SK-N-SH treated with all-trans-retinoic acid at 6 μM for 48 hours (cell line): ENCODE measurements at regions not wholly inside any gene's neighbourhood (a gene's known extent, or its start where the extent isn't known, plus 50 kb on each side); places are given as distances from the start of the nearest gene placed in this dataset.
"Not testable (repeated sequence)": the region's sequence is repeated elsewhere in the genome, so short reads cannot be mapped to it uniquely, and the experiment has no call there.

Source experiments
- ATAC-seq: fragments of 200-7000 bp; cut with Tn5 transposase; 3 replicates; pipeline ENCODE4 v1.9.1; 2020; ENCODE audit warnings: mild to moderate bottlenecking, moderate library complexity
- GLIS3 ChIP-seq: fragments of 250-450 bp; sonication (Bioruptor Pico); IDR thresholded peaks from 2 replicates; pipeline ENCODE4 v1.5.0; 2020; ENCODE audit warnings: mild to moderate bottlenecking, moderate library complexity
- ISL1 ChIP-seq: fragments of 250-450 bp; sonication (Bioruptor Pico); IDR thresholded peaks from 2 replicates; pipeline ENCODE4 v2.1.2; 2022; ENCODE audit warnings: mild to moderate bottlenecking, moderate library complexity
- PATZ1 ChIP-seq: fragments of 250-450 bp; sonication (Bioruptor Pico); IDR thresholded peaks from 2 replicates; pipeline ENCODE4 v1.8.0; 2020; ENCODE audit warnings: mild to moderate bottlenecking, moderate library complexity, borderline replicate concordance
- PPARA ChIP-seq: fragments of 250-450 bp; sonication (Bioruptor Pico); IDR thresholded peaks from 2 replicates; pipeline ENCODE4 v1.5.0; 2020; ENCODE audit warnings: mild to moderate bottlenecking, borderline replicate concordance
- RARB ChIP-seq: fragments of 250-450 bp; sonication (Bioruptor Pico); IDR thresholded peaks from 2 replicates; pipeline ENCODE4 v1.8.0; 2021; ENCODE audit warnings: mild to moderate bottlenecking, moderate library complexity
- SNAI2 ChIP-seq: fragments of 250-450 bp; sonication (Bioruptor Pico); IDR thresholded peaks from 2 replicates; pipeline ENCODE4 v1.5.0; 2020; ENCODE audit warnings: mild to moderate bottlenecking, moderate library complexity
- TCF4 ChIP-seq: fragments of 250-450 bp; sonication (Bioruptor Pico); IDR thresholded peaks from 2 replicates; pipeline ENCODE4 v1.8.0; 2021; ENCODE audit warnings: mild to moderate bottlenecking, moderate library complexity, borderline replicate concordance
- TOX ChIP-seq: fragments of 250-450 bp; sonication (Bioruptor Pico); IDR thresholded peaks from 2 replicates; pipeline ENCODE4 v1.8.0; 2021; ENCODE audit warnings: mild to moderate bottlenecking, moderate library complexity, borderline replicate concordance
- TSHZ2 ChIP-seq: fragments of 250-450 bp; sonication (Bioruptor Pico); IDR thresholded peaks from 2 replicates; pipeline ENCODE4 v1.5.0; 2020; ENCODE audit warnings: mild to moderate bottlenecking, moderate library complexity
- ZFP3 ChIP-seq: fragments of 250-450 bp; sonication (Bioruptor Pico); IDR thresholded peaks from 2 replicates; pipeline ENCODE4 v1.5.0; 2020; ENCODE audit warnings: mild to moderate bottlenecking, moderate library complexity
- ZFP30 ChIP-seq: fragments of 450-650 bp; formaldehyde crosslinking; IDR thresholded peaks from 2 replicates; pipeline ENCODE4 v1.5.0; 2022; ENCODE audit warnings: mild to moderate bottlenecking, moderate library complexity
- ZNF70 ChIP-seq: fragments of 450-650 bp; formaldehyde crosslinking; IDR thresholded peaks from 2 replicates; pipeline ENCODE4 v1.5.0; 2020; ENCODE audit warnings: mild to moderate bottlenecking, moderate library complexity
- ZNF8 ChIP-seq: fragments of 450-650 bp; formaldehyde crosslinking; IDR thresholded peaks from 2 replicates; pipeline ENCODE4 v1.5.0; 2020; ENCODE audit warnings: mild to moderate bottlenecking, moderate library complexity
- TF ChIP-seq, protein P1 (sequence below): fragments of 250-450 bp; sonication (Bioruptor Pico); IDR thresholded peaks from 2 replicates; pipeline ENCODE4 v1.5.1; 2020; ENCODE audit warnings: low read depth, mild to moderate bottlenecking, moderate library complexity
- TF ChIP-seq, protein P2 (sequence below): fragments of 250-450 bp; sonication (Bioruptor Pico); IDR thresholded peaks from 2 replicates; pipeline ENCODE4 v1.5.1; 2021; ENCODE audit warnings: mild to moderate bottlenecking, moderate library complexity

GRCh38 chr2:235227590-235227989 is 266.3 kb upstream of the AGAP1 start:
- no peak for ATAC-seq
- no peak for TF ChIP-seq GLIS3
- TF ChIP-seq TSHZ2 = no peak
- no peak for TF ChIP-seq RARB (CRISPR knock-in tag)
- no peak for TF ChIP-seq ISL1 (CRISPR knock-in tag)
- no peak for TF ChIP-seq SNAI2 (CRISPR knock-in tag)
- TF ChIP-seq TCF4 (CRISPR knock-in tag) = no peak
- no peak for TF ChIP-seq ZFP3 (CRISPR knock-in tag)
- TF ChIP-seq PATZ1 (CRISPR knock-in tag) = no peak

GRCh38 chr2:235228422-235228821 is 265.4 kb upstream of the AGAP1 start:
- not testable (repeated sequence) for ATAC-seq

- TF ChIP-seq TCF4 (CRISPR knock-in tag) (no peak), GLIS3 (no peak), RARB (CRISPR knock-in tag) (no peak), PATZ1 (CRISPR knock-in tag) (no peak), TOX (no peak), ZFP30 (CRISPR knock-in tag) (no peak), PPARA (CRISPR knock-in tag) (no peak), ZNF8 (CRISPR knock-in tag) (no peak), ZNF70 (no peak)
- TF ChIP-seq, protein P1, sequence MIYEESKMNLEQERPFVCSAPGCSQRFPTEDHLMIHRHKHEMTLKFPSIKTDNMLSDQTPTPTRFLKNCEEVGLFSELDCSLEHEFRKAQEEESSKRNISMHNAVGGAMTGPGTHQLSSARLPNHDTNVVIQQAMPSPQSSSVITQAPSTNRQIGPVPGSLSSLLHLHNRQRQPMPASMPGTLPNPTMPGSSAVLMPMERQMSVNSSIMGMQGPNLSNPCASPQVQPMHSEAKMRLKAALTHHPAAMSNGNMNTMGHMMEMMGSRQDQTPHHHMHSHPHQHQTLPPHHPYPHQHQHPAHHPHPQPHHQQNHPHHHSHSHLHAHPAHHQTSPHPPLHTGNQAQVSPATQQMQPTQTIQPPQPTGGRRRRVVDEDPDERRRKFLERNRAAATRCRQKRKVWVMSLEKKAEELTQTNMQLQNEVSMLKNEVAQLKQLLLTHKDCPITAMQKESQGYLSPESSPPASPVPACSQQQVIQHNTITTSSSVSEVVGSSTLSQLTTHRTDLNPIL = no peak
- ATAC-seq = no peak
These were observed 264.6 kb upstream of the AGAP1 start for GRCh38 chr2:235229236-235229635.

GRCh38 chr2:235230821-235231601 is 262.8 kb upstream of the AGAP1 start:
- no peak for ATAC-seq
- TF ChIP-seq, protein P2, sequence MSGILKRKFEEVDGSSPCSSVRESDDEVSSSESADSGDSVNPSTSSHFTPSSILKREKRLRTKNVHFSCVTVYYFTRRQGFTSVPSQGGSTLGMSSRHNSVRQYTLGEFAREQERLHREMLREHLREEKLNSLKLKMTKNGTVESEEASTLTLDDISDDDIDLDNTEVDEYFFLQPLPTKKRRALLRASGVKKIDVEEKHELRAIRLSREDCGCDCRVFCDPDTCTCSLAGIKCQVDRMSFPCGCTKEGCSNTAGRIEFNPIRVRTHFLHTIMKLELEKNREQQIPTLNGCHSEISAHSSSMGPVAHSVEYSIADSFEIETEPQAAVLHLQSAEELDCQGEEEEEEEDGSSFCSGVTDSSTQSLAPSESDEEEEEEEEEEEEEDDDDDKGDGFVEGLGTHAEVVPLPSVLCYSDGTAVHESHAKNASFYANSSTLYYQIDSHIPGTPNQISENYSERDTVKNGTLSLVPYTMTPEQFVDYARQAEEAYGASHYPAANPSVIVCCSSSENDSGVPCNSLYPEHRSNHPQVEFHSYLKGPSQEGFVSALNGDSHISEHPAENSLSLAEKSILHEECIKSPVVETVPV (CRISPR knock-in tag) = no peak
- peak; percentile 85 for TF ChIP-seq ISL1 (CRISPR knock-in tag)
- TF ChIP-seq TCF4 (CRISPR knock-in tag) = peak; percentile 31; the same call in 1 of the 2 replicates
